ENCODE measurements at regions not wholly inside any gene's neighbourhood (a gene's known extent, or its start where the extent isn't known, plus 50 kb on each side); places are given as distances from the start of the nearest gene placed in this dataset.

- TF ChIP-seq CTCF (IDR thresholded peaks at IDR 0.05) = no peak
- no peak for TF ChIP-seq EZH2 (IDR thresholded peaks at IDR 0.05)
- no peak for TF ChIP-seq EZH2phosphoT487 (IDR thresholded peaks at IDR 0.05)
These were observed 152.4 kb upstream of the FOXF1 start for GRCh38 chr16:86357950-86358349.

Measured in neural progenitor cell (in vitro differentiated cells).